Transverse colon (tissue), 4 donors: ENCODE measurements at regions not wholly inside any gene's neighbourhood (a gene's known extent, or its start where the extent isn't known, plus 50 kb on each side); places are given as distances from the start of the nearest gene placed in this dataset.

Experiments used
- DNase-seq: peaks from one replicate; pipeline ENCODE4 v3.0.0-alpha.2; 2019
- H3K27ac ChIP-seq, 4 donors: fragments of 200-600 bp; sonication (generic); 2 replicates each; pipeline ENCODE4 v1.5.1; 2016 to 2018; ENCODE audit warnings: inconsistent platforms in 4 of 4
- H3K27me3 ChIP-seq: fragments of 200-600 bp; sonication (generic); 2 replicates; pipeline ENCODE4 v1.5.1; 2017; ENCODE audit warnings: inconsistent platforms
- H3K36me3 ChIP-seq, 4 donors: fragments of 200-600 bp; sonication (generic); 2 replicates each; pipeline ENCODE4 v1.5.1; 2017 to 2019; ENCODE audit warnings: inconsistent platforms in 4 of 4
- H3K4me1 ChIP-seq, 4 donors: fragments of 200-600 bp; sonication (generic); 2 replicates each; pipeline ENCODE4 v1.5.1; 2017 to 2020; ENCODE audit warnings: inconsistent platforms in 4 of 4
- H3K4me3 ChIP-seq, 4 donors: fragments of 200-600 bp; sonication (generic); 1 replicate in 1 of 4; 2 replicates in 3 of 4; pipeline versions ENCODE4 v1.5.1 to v1.6.1; 2017 to 2019; ENCODE audit warnings: inconsistent platforms in 4 of 4
- H3K9me3 ChIP-seq, 2 donors: fragments of 200-600 bp; sonication (generic); 2 replicates each; pipeline ENCODE4 v1.5.1; 2017 to 2019; ENCODE audit warnings: inconsistent platforms in 2 of 2
- CTCF ChIP-seq, 5 experiments: fragments of 200-600 bp in 3 of 5; fragments of 450-650 bp in 2 of 5; sonication (generic) in 3 of 5; IDR thresholded peaks; 1 replicate in 2 of 5; 2 replicates in 3 of 5; pipeline ENCODE4 v1.5.1; 2016 to 2017; ENCODE audit warnings: antibody characterized with exemption in 5 of 5, inconsistent platforms in 3 of 5, mild to moderate bottlenecking in 2 of 5, moderate library complexity in 1 of 5
- EP300 ChIP-seq: sonication (generic); formaldehyde crosslinking; IDR thresholded peaks from one replicate; pipeline ENCODE4 v1.6.1; 2017; ENCODE audit warnings: antibody characterized with exemption, low read depth
- POLR2A ChIP-seq: fragments of 450-650 bp; IDR thresholded peaks from one replicate; pipeline ENCODE4 v1.6.1; 2016; ENCODE audit warnings: antibody characterized with exemption, mild to moderate bottlenecking, moderate library complexity
- POLR2AphosphoS5 ChIP-seq, 3 donors: sonication (generic); formaldehyde crosslinking; IDR thresholded peaks; one replicate each; pipeline ENCODE4 v1.6.1; 2016; ENCODE audit warnings: antibody characterized with exemption in 3 of 3
- WGBS, 2 donors: methylation state at CpG; one replicate each; pipeline ENCODE4 v1.1.5; 2018; ENCODE audit warnings: low coverage in 1 of 2; 5-methylcytosine and 5-hydroxymethylcytosine counted together
- in situ Hi-C, 4 donors: fragments of 200-750 bp; cut with MboI; loops; one replicate each; pipeline versions ENCODE4 v1.15.0 to v1.15.1; 2017; ENCODE audit warnings: low sequenced_read_pairs in 3 of 4, low pct_ligation_motif_present in 1 of 4, low pct_unique_long_range_greater_than_20kb in 1 of 4
- intact Hi-C: fragments of 100-400 bp; cut with DNase I; formaldehyde crosslinking; loops from one replicate; pipeline ENCODE4 v1.15.1; 2023; ENCODE audit warnings: low total_unique reads

- 65 to 77% methylated on average over 4 of the region's 4 CpGs for WGBS, 2 donors
- TF ChIP-seq EP300 (no peak), CTCF (IDR thresholded peaks at IDR 0.05) (no peak), POLR2AphosphoS5 (IDR thresholded peaks at IDR 0.05) (no peak), POLR2A (no peak)
Observed at GRCh38 chr18:980586-980985, 75.9 kb downstream of the ADCYAP1 start.

DNA sequence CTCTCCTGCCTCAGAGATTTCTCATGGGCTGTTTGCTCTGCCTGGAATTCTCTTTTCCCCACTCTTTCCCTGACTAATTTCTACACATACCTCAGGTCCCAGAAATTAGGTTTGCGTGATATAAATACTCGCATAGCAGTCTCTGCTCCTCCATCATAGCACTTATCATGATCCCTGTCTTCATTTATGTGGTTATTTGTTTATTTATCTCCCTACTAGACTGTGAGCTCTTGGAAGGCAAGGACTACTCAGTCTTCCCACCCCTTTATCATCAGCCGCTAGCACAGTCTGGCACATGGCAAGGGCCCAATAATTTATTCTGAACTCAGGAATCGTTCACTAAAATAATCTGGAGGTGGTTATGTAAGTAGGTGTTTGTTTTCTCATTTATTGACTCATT is 79.3 kb downstream of the ADCYAP1 start:
- intact Hi-C loops: no loop called here
- Histone ChIP-seq H3K36me3 (no peaks in the 10 kb centered on the region), H3K4me1 (no peaks in the 10 kb centered on the region), H3K27ac (no peak overlapping the region), H3K27me3 (no peaks in the 10 kb centered on the region), H3K4me3 (no peak overlapping the region), H3K9me3 (no peaks in the 10 kb centered on the region)
- 66 to 88% methylated on average over 4 of the region's 4 CpGs for WGBS, 2 donors
- TF ChIP-seq POLR2A (no peak), EP300 (no peak), POLR2AphosphoS5 (IDR thresholded peaks at IDR 0.05) (no peak), CTCF (IDR thresholded peaks at IDR 0.05) (no peak)
- no peak for DNase-seq
- in situ Hi-C loops: no loop called here

More at GRCh38 chr18:980586-980985, 75.9 kb downstream of the ADCYAP1 start:
- Histone ChIP-seq H3K4me1 (no peaks in the 10 kb centered on the region), H3K36me3 (no peaks in the 10 kb centered on the region), H3K9me3 (no peaks in the 10 kb centered on the region), H3K27ac (no peak overlapping the region), H3K27me3 (no peaks in the 10 kb centered on the region), H3K4me3 (no peak overlapping the region)
- intact Hi-C loops (no loop called here), in situ Hi-C loops (no loop called here)
- DNase-seq: no peak

DNA sequence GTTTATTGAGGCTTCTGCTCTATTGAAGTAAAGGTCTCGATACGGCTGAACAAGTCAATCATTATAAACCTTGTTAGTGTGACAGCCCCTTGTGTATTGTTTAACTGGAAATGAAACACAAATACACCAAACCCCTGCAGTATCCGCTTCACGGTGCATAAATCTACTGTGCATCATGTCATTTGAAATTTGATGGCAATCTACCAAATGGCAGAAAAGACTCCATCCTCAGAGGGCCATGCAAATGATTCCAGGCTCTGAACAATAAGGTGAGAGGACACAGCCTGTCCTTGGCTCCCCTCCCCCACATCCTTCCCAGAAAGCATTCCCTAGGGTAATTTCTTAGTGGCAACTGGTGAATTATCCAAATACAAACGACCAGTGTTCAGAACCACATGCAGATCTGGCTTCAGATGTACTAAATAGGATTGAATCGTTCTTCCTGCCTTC is 80.6 kb downstream of the ADCYAP1 start:
- intact Hi-C loops: no loop called here
- DNase-seq: no peak
- Histone ChIP-seq H3K36me3 (no peaks in the 10 kb centered on the region), H3K27me3 (no peaks in the 10 kb centered on the region), H3K9me3 (no peaks in the 10 kb centered on the region), H3K4me3 (no peak overlapping the region), H3K27ac (no peak overlapping the region), H3K4me1 (no peaks in the 10 kb centered on the region)
- WGBS, 2 donors: 0 to 28% methylated on average over 2 to 6 of the region's 6 CpGs
- in situ Hi-C loops: no loop called here
- TF ChIP-seq CTCF (IDR thresholded peaks at IDR 0.05): no peak
- TF ChIP-seq POLR2AphosphoS5 (IDR thresholded peaks at IDR 0.05): no peak
- TF ChIP-seq POLR2A: no peak
- TF ChIP-seq EP300: no peak

DNA sequence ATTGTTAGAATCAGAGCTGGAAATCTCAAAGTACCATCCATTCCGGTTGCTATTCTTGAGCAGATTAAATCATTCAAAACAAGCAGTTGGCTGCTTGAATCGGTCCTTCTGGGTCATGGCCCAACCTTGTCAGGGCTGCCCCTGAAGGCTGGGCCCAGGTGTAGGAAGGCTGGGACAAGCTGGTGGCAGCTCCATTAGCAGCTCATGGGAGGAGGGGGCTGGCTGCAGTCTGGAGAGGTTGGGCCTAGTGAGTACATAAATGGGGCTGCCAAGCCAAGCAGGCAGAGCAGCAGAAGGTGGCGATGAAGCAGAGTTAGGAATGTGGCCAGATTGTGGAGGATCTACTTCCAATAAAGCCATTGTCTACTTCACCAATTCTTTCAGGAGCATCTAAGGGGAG is 81.4 kb downstream of the ADCYAP1 start:
- TF ChIP-seq POLR2A: no peak
- no peak for TF ChIP-seq CTCF (IDR thresholded peaks at IDR 0.05)
- no peak for TF ChIP-seq EP300
- no peak for TF ChIP-seq POLR2AphosphoS5 (IDR thresholded peaks at IDR 0.05)
- intact Hi-C loops: no loop called here
- H3K27me3 ChIP-seq: no peaks in the 10 kb centered on the region
- no peak for DNase-seq
- H3K4me1 ChIP-seq: no peaks in the 10 kb centered on the region
- H3K9me3 ChIP-seq: no peaks in the 10 kb centered on the region
- no peaks in the 10 kb centered on the region for H3K36me3 ChIP-seq
- H3K4me3 ChIP-seq: no peak overlapping the region
- 75% methylated on average over 3 of the region's 3 CpGs; no CpG with 5 or more reads in 1 of the 2 donors for WGBS, 2 donors
- no peak overlapping the region for H3K27ac ChIP-seq
- in situ Hi-C loops: no loop called here
